PC-3 (cell line): ENCODE measurements at regions not wholly inside any gene's neighbourhood (a gene's known extent, or its start where the extent isn't known, plus 50 kb on each side); places are given as distances from the start of the nearest gene placed in this dataset.

Experiments used
- ATAC-seq: fragments of 200-7000 bp; cut with Tn5 transposase; 2 replicates; pipeline ENCODE4 v1.9.1; 2020; ENCODE audit warnings: mild to moderate bottlenecking, moderate library complexity
- BruUV-seq: library from RNA; stranded (reverse); fragments of 400-500 nt; replicated peaks from 2 replicates; lab custom pipeline; 2021; lab: Mats Ljungman, UMichigan
- CTCF ChIA-PET: fragments of 300-600 bp; sonication (Branson Sonifier 250); formaldehyde crosslinking; loops from one replicate; lab custom pipeline; 2022; ENCODE audit warnings: antibody characterized with exemption; lab: Charles Lee
- POLR2A ChIA-PET: fragments of 300-600 bp; sonication (Branson Sonifier 250); formaldehyde crosslinking; loops from one replicate; lab custom pipeline; 2022; ENCODE audit warnings: antibody characterized with exemption; ENCODE audit not compliant: unreplicated experiment; lab: Charles Lee
- DNase-seq: peaks from one replicate; pipeline ENCODE4 v3.0.0-alpha.2; 2015
- H2AFZ ChIP-seq: fragments of 300-600 bp; sonication (generic); 2 replicates; pipeline ENCODE4 v1.6.0; 2016; ENCODE audit warnings: antibody characterized with exemption, low read length
- H3F3A ChIP-seq: fragments of 300-600 bp; sonication (generic); one replicate; pipeline ENCODE4 v1.6.0; 2017; ENCODE audit warnings: antibody characterized with exemption, low read length, control low read depth, mild to moderate bottlenecking; ENCODE audit not compliant: unreplicated experiment
- H3K27ac ChIP-seq: fragments of 300-600 bp; sonication (generic); 2 replicates; pipeline ENCODE4 v1.5.1; 2016; ENCODE audit warnings: mild to moderate bottlenecking, low read length
- H3K27me3 ChIP-seq: fragments of 300-600 bp; sonication (generic); 2 replicates; pipeline ENCODE4 v1.6.1; 2016; ENCODE audit warnings: low read length, mixed read lengths
- H3K36me3 ChIP-seq: fragments of 300-600 bp; sonication (generic); 2 replicates; pipeline ENCODE4 v1.6.1; 2016; ENCODE audit warnings: low read depth, mixed run types, low read length, mixed read lengths
- H3K4me1 ChIP-seq: fragments of 300-600 bp; sonication (generic); 2 replicates; pipeline ENCODE4 v1.5.1; 2016; ENCODE audit warnings: low read length; ENCODE audit not compliant: insufficient read depth
- H3K4me2 ChIP-seq: fragments of 300-600 bp; sonication (generic); 2 replicates; pipeline ENCODE4 v1.6.0; 2016; ENCODE audit warnings: low read length
- H3K4me3 ChIP-seq: fragments of 300-600 bp; sonication (generic); 2 replicates; pipeline ENCODE4 v1.5.1; 2016; ENCODE audit warnings: mild to moderate bottlenecking, low read length, mixed read lengths
- H3K79me2 ChIP-seq: fragments of 300-600 bp; sonication (generic); 2 replicates; pipeline ENCODE4 v1.6.1; 2017; ENCODE audit warnings: low read length, mixed read lengths
- H3K9ac ChIP-seq: fragments of 300-600 bp; sonication (generic); 2 replicates; pipeline ENCODE4 v1.6.0; 2016; ENCODE audit warnings: mild to moderate bottlenecking, low read length
- H3K9me2 ChIP-seq: fragments of 300-600 bp; sonication (generic); replicated peaks from 2 replicates; pipeline ENCODE4 v1.6.1; 2016; ENCODE audit warnings: mixed run types, low read length, mixed read lengths
- H3K9me3 ChIP-seq: fragments of 300-600 bp; sonication (generic); 2 replicates; pipeline ENCODE4 v1.6.1; 2016; ENCODE audit warnings: low read length, mixed read lengths
- H4K20me1 ChIP-seq: fragments of 300-600 bp; sonication (generic); 2 replicates; pipeline ENCODE4 v1.6.1; 2016; ENCODE audit warnings: low read length, mixed read lengths
- CTCF ChIP-seq: fragments of 300-600 bp; sonication (generic); conservative IDR thresholded peaks from 2 replicates; pipeline ENCODE4 v1.5.1; 2017; ENCODE audit warnings: antibody characterized with exemption, low read depth, mild to moderate bottlenecking, low read length
- EZH2 ChIP-seq: fragments of 300-600 bp; sonication (generic); IDR thresholded peaks from one replicate; pipeline ENCODE4 v1.6.1; 2017; ENCODE audit warnings: antibody characterized with exemption, mild to moderate bottlenecking, low read length; ENCODE audit not compliant: unreplicated experiment
- EZH2phosphoT487 ChIP-seq: fragments of 300-600 bp; sonication (generic); IDR thresholded peaks from 2 replicates; pipeline ENCODE4 v1.6.1; 2018; ENCODE audit warnings: mild to moderate bottlenecking, antibody characterized with exemption, low read length, borderline replicate concordance
- intact Hi-C: fragments of 100-400 bp; cut with micrococcal nuclease; formaldehyde crosslinking; loops from 2 replicates; pipeline ENCODE4 v1.9.0; 2023

GRCh38 chr3:72481542-72481941 is 366.7 kb downstream of the SHQ1 start:
- no peak for TF ChIP-seq EZH2
- TF ChIP-seq EZH2phosphoT487 = no peak
- no peak for TF ChIP-seq CTCF
- H3K9me2 ChIP-seq = no peaks in the 10 kb centered on the region
- no peak overlapping the region for H3K9ac ChIP-seq
- no peak overlapping the region for H3K4me3 ChIP-seq
- ATAC-seq (no peak), DNase-seq (no peak)
- H3K36me3 ChIP-seq = no peaks in the 10 kb centered on the region
- no peak overlapping the region for H2AFZ ChIP-seq
- peaks cover 12% of the 10 kb centered on the region for H3K4me1 ChIP-seq
- no peaks in the 10 kb centered on the region for H3K9me3 ChIP-seq
- POLR2A ChIA-PET = no interaction called here
- CTCF ChIA-PET = no interaction called here
- H3F3A ChIP-seq = no peaks in the 10 kb centered on the region
- H3K27ac ChIP-seq = no peak overlapping the region
- H3K27me3 ChIP-seq = no peaks in the 10 kb centered on the region
- BruUV-seq = no TSS peak
- no peaks in the 10 kb centered on the region for H3K79me2 ChIP-seq
- intact Hi-C loops = no loop called here
- no peak overlapping the region for H3K4me2 ChIP-seq
- H4K20me1 ChIP-seq = no peaks in the 10 kb centered on the region

- H3K4me1 ChIP-seq = peaks cover 12% of the 10 kb centered on the region
- DNase-seq (no peak), ATAC-seq (no peak)
- H3K36me3 ChIP-seq = no peaks in the 10 kb centered on the region
- no peak overlapping the region for H2AFZ ChIP-seq
- no peaks in the 10 kb centered on the region for H3K9me2 ChIP-seq
- no peak overlapping the region for H3K4me2 ChIP-seq
- H3K79me2 ChIP-seq = no peaks in the 10 kb centered on the region
- intact Hi-C loops = no loop called here
- H3K4me3 ChIP-seq = no peak overlapping the region
- no peaks in the 10 kb centered on the region for H4K20me1 ChIP-seq
- H3K9ac ChIP-seq = no peak overlapping the region
- no peaks in the 10 kb centered on the region for H3K27me3 ChIP-seq
- no peak for TF ChIP-seq EZH2phosphoT487
- TF ChIP-seq CTCF = no peak
- no peak for TF ChIP-seq EZH2
- ChIA-PET CTCF (no interaction called here), POLR2A (no interaction called here)
- H3K27ac ChIP-seq = no peak overlapping the region
- H3K9me3 ChIP-seq = no peaks in the 10 kb centered on the region
- no TSS peak for BruUV-seq
- H3F3A ChIP-seq = no peaks in the 10 kb centered on the region
Measured at GRCh38 chr3:72480366-72480765, 367.9 kb downstream of the SHQ1 start.

- Histone ChIP-seq H2AFZ (no peak overlapping the region), H3K9me2 (no peaks in the 10 kb centered on the region), H3K9ac (no peak overlapping the region), H3K4me3 (no peak overlapping the region), H3K4me1 (peaks cover 12% of the 10 kb centered on the region), H3K4me2 (no peak overlapping the region), H4K20me1 (no peaks in the 10 kb centered on the region), H3K79me2 (no peaks in the 10 kb centered on the region), H3K27ac (no peak overlapping the region), H3K27me3 (no peaks in the 10 kb centered on the region), H3F3A (no peaks in the 10 kb centered on the region), H3K9me3 (no peaks in the 10 kb centered on the region), H3K36me3 (no peaks in the 10 kb centered on the region)
- no peak for TF ChIP-seq EZH2
- TF ChIP-seq CTCF = no peak
- no peak for TF ChIP-seq EZH2phosphoT487
- ChIA-PET POLR2A (no interaction called here), CTCF (no interaction called here)
- no TSS peak for BruUV-seq
- ATAC-seq (no peak), DNase-seq (no peak)
- intact Hi-C loops = no loop called here
Measured at GRCh38 chr3:72479651-72480215, 368.5 kb downstream of the SHQ1 start.
